HuH-7 (cell line): ENCODE measurements at regions not wholly inside any gene's neighbourhood (a gene's known extent, or its start where the extent isn't known, plus 50 kb on each side); places are given as distances from the start of the nearest gene placed in this dataset.

Experiments
- DNase-seq: peaks from one replicate; pipeline ENCODE4 v3.0.0; 2011; ENCODE audit warnings: low spot score

- no peak for DNase-seq
Measured at GRCh38 chr4:119746951-119747350, 118.3 kb upstream of the PDE5A start.

- no peak for DNase-seq
Measured at GRCh38 chr4:119745351-119745750, 116.7 kb upstream of the PDE5A start.

- no peak for DNase-seq
Measured at GRCh38 chr4:119744580-119744979, 116.0 kb upstream of the PDE5A start.

- no peak for DNase-seq
Measured at GRCh38 chr4:119743644-119744043, 115.0 kb upstream of the PDE5A start.

GRCh38 chr4:119739796-119740195 is 111.2 kb upstream of the PDE5A start:
- no peak for DNase-seq

- DNase-seq = no peak
Measured at GRCh38 chr4:119738901-119739300, 110.3 kb upstream of the PDE5A start.

GRCh38 chr4:119736559-119736958 is 108.0 kb upstream of the PDE5A start:
- no peak for DNase-seq

GRCh38 chr4:119735165-119735651 is 106.6 kb upstream of the PDE5A start:
- no peak for DNase-seq

GRCh38 chr4:119733431-119733830 is 104.8 kb upstream of the PDE5A start:
- DNase-seq = no peak

- no peak for DNase-seq
Measured at GRCh38 chr4:119731778-119732177, 103.2 kb upstream of the PDE5A start.

GRCh38 chr4:119731146-119731742 is 102.6 kb upstream of the PDE5A start:
- DNase-seq = no peak

GRCh38 chr4:119730671-119730950 is 102.0 kb upstream of the PDE5A start:
- DNase-seq = no peak

- DNase-seq = peak; percentile 12
Measured at GRCh38 chr4:119729835-119730670, 101.4 kb upstream of the PDE5A start.

GRCh38 chr4:119728692-119729593 is 100.3 kb upstream of the PDE5A start:
- DNase-seq = no peak

- DNase-seq = no peak
Measured at GRCh38 chr4:119728185-119728584, 99.6 kb upstream of the PDE5A start.

- DNase-seq = no peak
Measured at GRCh38 chr4:119726505-119726904, 97.9 kb upstream of the PDE5A start.

- DNase-seq = no peak
Measured at GRCh38 chr4:119725688-119726330, 97.2 kb upstream of the PDE5A start.

- no peak for DNase-seq
Measured at GRCh38 chr4:119725011-119725410, 96.4 kb upstream of the PDE5A start.

- DNase-seq = no peak
Measured at GRCh38 chr4:119722670-119723069, 94.1 kb upstream of the PDE5A start.

GRCh38 chr4:119721878-119722277 is 93.3 kb upstream of the PDE5A start:
- no peak for DNase-seq

- no peak for DNase-seq
Measured at GRCh38 chr4:119715490-119716445, 87.2 kb upstream of the PDE5A start.
